Stimulated activated CD4-positive, alpha-beta T cell treated with anti-CD3 and anti-CD28 coated beads, TNF-alpha, amount 100 ng/mL, for 24 hours (primary cell): ENCODE measurements at regions not wholly inside any gene's neighbourhood (a gene's known extent, or its start where the extent isn't known, plus 50 kb on each side); places are given as distances from the start of the nearest gene placed in this dataset.

Experiments
- DNase-seq, 3 experiments: peaks; one replicate each; pipeline ENCODE4 v3.0.0-alpha.2; 2020; ENCODE audit warnings: low read depth in 3 of 3

- DNase-seq: no peak
These were observed 113.0 kb downstream of the PLEKHG1 start for GRCh38 chr6:150712505-150713252.

- DNase-seq: no peak
These were observed 113.8 kb downstream of the PLEKHG1 start for GRCh38 chr6:150713487-150713886.

GRCh38 chr6:150713931-150714330 is 114.2 kb downstream of the PLEKHG1 start:
- no peak for DNase-seq

- DNase-seq: no peak
These were observed 115.4 kb downstream of the PLEKHG1 start for GRCh38 chr6:150715133-150715532.

- no peak for DNase-seq
These were observed 117.7 kb downstream of the PLEKHG1 start for GRCh38 chr6:150717419-150717818.

GRCh38 chr6:150719099-150719766 is 119.5 kb downstream of the PLEKHG1 start:
- DNase-seq: no peak

GRCh38 chr6:150719831-150720230 is 120.1 kb downstream of the PLEKHG1 start:
- no peak for DNase-seq

- no peak for DNase-seq
These were observed 121.1 kb downstream of the PLEKHG1 start for GRCh38 chr6:150720774-150721233.

- no peak for DNase-seq
These were observed 122.0 kb downstream of the PLEKHG1 start for GRCh38 chr6:150721418-150722266.

- DNase-seq: no peak
These were observed 123.1 kb downstream of the PLEKHG1 start for GRCh38 chr6:150722614-150723344.

- DNase-seq: no peak
These were observed 123.6 kb downstream of the PLEKHG1 start for GRCh38 chr6:150723345-150723658.

- DNase-seq: no peak
These were observed 124.2 kb downstream of the PLEKHG1 start for GRCh38 chr6:150723857-150724256.

GRCh38 chr6:150725795-150726194 is 126.1 kb downstream of the PLEKHG1 start:
- DNase-seq: no peak

GRCh38 chr6:150729188-150729748 is 129.6 kb downstream of the PLEKHG1 start:
- DNase-seq: no peak

GRCh38 chr6:150730801-150731457 is 131.2 kb downstream of the PLEKHG1 start:
- DNase-seq: no peak

GRCh38 chr6:150732765-150733539 is 132.6 kb upstream of the MTHFD1L start:
- DNase-seq: no peak

GRCh38 chr6:150733726-150734125 is 131.8 kb upstream of the MTHFD1L start:
- no peak for DNase-seq

- no peak for DNase-seq
These were observed 131.3 kb upstream of the MTHFD1L start for GRCh38 chr6:150734235-150734634.

- no peak for DNase-seq
These were observed 130.1 kb upstream of the MTHFD1L start for GRCh38 chr6:150735341-150735851.

GRCh38 chr6:150738092-150738629 is 127.3 kb upstream of the MTHFD1L start:
- no peak for DNase-seq
